ACC112 (cell line): ENCODE measurements at regions not wholly inside any gene's neighbourhood (a gene's known extent, or its start where the extent isn't known, plus 50 kb on each side); places are given as distances from the start of the nearest gene placed in this dataset.
"Not testable (repeated sequence)": the region's sequence is repeated elsewhere in the genome, so short reads cannot be mapped to it uniquely, and the experiment has no call there.

ENCODE experiments used
- H2AFZ ChIP-seq: fragments of 200-600 bp; sonication (generic); one replicate; pipeline ENCODE4 v1.6.0; 2017; ENCODE audit warnings: antibody characterized with exemption, low read length; ENCODE audit not compliant: unreplicated experiment
- H3K27ac ChIP-seq: fragments of 200-600 bp; sonication (generic); 2 replicates; pipeline ENCODE4 v1.5.1; 2014; ENCODE audit warnings: low read depth, mild to moderate bottlenecking, antibody characterized with exemption, low read length, moderate library complexity
- H3K27me3 ChIP-seq: fragments of 200-600 bp; sonication (generic); 2 replicates; pipeline ENCODE4 v1.6.1; 2014; ENCODE audit warnings: mild to moderate bottlenecking, antibody characterized with exemption, low read length, moderate library complexity, mixed read lengths; ENCODE audit not compliant: insufficient read depth
- H3K36me3 ChIP-seq: fragments of 200-600 bp; sonication (generic); 2 replicates; pipeline ENCODE4 v1.6.1; 2016; ENCODE audit warnings: mild to moderate bottlenecking, antibody characterized with exemption, low read length, moderate library complexity, mixed read lengths; ENCODE audit not compliant: insufficient read depth
- H3K4me1 ChIP-seq: fragments of 200-600 bp; sonication (generic); one replicate; pipeline ENCODE4 v1.6.1; 2016; ENCODE audit warnings: low read length, mixed read lengths; ENCODE audit not compliant: insufficient read depth, unreplicated experiment, control insufficient read depth
- H3K4me3 ChIP-seq: fragments of 200-600 bp; sonication (generic); 2 replicates; pipeline ENCODE4 v1.5.1; 2014; ENCODE audit warnings: mild to moderate bottlenecking, low read depth, low read length
- H3K79me2 ChIP-seq: fragments of 200-600 bp; sonication (generic); one replicate; pipeline ENCODE4 v1.6.0; 2016; ENCODE audit warnings: low read length; ENCODE audit not compliant: control insufficient read depth, unreplicated experiment, insufficient read depth

DNA sequence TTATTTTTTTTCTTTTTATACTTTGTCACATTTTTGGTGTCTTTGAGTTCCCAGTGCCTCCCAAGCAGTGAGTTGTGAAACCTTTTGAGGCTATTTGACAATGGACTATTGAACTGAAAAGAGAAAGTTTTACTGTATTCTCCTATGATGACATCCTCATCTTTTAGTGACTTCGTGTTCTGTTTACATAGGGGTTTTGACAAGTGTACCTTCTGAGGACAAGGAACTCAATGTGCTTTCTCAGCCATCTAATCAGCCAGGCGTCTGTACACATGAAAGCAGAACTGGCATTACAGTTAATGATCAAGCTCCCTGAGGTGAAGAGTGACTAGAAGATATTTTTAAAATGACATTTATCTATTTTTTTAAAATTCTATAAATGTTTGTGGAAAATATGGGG is 175.5 kb downstream of the ANXA1 start:
- no peaks in the 10 kb centered on the region for H3K79me2 ChIP-seq
- no peak overlapping the region for H3K27ac ChIP-seq

DNA sequence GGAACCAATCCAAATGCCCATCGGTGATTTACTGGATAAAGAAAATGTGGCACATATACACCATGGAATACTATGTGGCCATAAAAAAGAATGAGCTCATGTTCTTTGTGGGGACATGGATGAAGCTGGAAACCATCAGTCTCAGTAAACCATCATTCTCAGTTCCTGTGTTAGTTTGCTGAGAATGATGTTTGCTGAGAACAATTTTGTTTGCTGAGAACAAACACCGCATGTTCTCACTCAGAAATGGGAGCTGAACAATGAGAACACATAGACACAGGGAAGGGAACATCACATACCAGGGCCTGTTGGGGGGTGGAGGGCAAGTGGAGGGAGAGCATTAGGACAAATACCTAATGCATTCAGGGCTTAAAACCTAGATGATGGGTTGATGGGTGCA is 185.5 kb downstream of the ANXA1 start:
- H3K4me3 ChIP-seq, H2AFZ ChIP-seq, H3K4me1 ChIP-seq, H3K79me2 ChIP-seq, H3K27ac ChIP-seq, H3K27me3 ChIP-seq, H3K36me3 ChIP-seq: not testable (repeated sequence)

More for the DNA sequence above, 175.5 kb downstream of the ANXA1 start:
- no peak overlapping the region for H2AFZ ChIP-seq
- no peaks in the 10 kb centered on the region for H3K36me3 ChIP-seq
- 0 out of 2 replicates have a peak, but pooled peaks cover 3% of the 10 kb centered on the region for H3K27me3 ChIP-seq
- H3K4me1 ChIP-seq, result no peaks in the 10 kb centered on the region
- H3K4me3 ChIP-seq, result no peak overlapping the region

DNA sequence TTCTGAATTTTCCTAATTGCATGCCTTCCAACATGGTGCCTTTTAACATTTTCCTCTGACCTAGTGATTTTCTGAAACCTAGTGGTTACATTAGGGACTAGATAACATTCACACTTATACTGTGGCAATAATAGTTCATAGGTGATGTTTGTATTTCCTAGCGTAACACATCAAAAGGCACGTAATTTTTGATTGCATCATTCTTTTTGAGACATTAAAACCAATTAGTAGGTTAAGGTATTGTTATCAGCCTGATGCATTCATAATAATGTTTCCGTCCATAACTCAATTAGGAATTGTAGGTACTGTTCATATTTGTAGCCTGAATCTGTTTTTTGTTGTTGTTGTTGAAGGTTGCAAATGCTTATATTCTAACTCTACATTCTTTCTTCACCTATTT is 192.4 kb downstream of the ANXA1 start:
- no peaks in the 10 kb centered on the region for H3K79me2 ChIP-seq
- no peak overlapping the region for H3K4me3 ChIP-seq
- no peak overlapping the region for H3K27ac ChIP-seq
- no peaks in the 10 kb centered on the region for H3K4me1 ChIP-seq
- no peaks in the 10 kb centered on the region for H3K36me3 ChIP-seq
- peaks cover 23% of the 10 kb centered on the region for H3K27me3 ChIP-seq
- H2AFZ ChIP-seq, result no peak overlapping the region

DNA sequence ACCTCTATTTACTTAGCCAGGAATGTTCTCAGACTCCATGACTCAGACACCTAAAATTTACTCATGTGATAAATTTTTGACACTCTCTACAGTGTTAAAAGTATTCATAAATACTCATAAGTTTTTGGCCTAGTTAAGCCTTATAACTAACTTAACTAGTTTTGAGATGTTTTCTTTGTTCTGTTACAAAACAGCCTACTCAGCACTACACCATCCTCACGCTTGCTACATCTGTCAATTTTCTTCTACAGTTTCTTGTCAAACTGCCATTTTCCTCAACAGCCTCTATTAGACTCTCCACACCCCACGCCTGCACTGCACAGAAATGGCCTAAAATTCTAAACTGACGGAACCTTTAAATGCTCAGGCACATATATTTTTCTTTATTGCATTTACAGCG is 195.5 kb downstream of the ANXA1 start:
- H3K36me3 ChIP-seq, result no peaks in the 10 kb centered on the region
- no peaks in the 10 kb centered on the region for H3K4me1 ChIP-seq
- no peak overlapping the region for H3K27ac ChIP-seq
- H2AFZ ChIP-seq, result no peak overlapping the region
- no peak overlapping the region for H3K4me3 ChIP-seq
- no peaks in the 10 kb centered on the region for H3K79me2 ChIP-seq
- peaks cover 38% of the 10 kb centered on the region for H3K27me3 ChIP-seq

DNA sequence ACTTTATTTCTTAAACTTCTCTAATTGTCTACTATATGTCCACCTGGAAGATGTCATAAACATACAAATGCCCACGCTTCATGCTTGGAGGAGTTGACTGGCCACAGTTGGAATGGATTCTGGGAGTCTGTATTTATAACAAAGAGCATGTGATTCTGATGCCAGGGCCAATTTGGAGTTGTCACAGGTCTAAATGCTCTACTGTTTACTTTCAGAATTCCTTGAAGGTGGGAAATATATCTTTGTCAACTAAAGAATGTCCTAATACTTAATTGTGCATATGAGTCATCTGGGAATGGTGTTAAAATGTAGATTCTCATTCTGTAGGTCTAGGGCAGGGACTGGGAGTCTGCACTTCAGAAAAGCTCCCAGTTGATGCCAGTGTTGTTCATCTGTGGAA is 196.1 kb downstream of the ANXA1 start:
- Histone ChIP-seq H3K4me1 (no peaks in the 10 kb centered on the region), H3K79me2 (no peaks in the 10 kb centered on the region), H3K27me3 (peaks cover 41% of the 10 kb centered on the region), H2AFZ (no peak overlapping the region), H3K36me3 (no peaks in the 10 kb centered on the region), H3K27ac (no peak overlapping the region), H3K4me3 (no peak overlapping the region)

DNA sequence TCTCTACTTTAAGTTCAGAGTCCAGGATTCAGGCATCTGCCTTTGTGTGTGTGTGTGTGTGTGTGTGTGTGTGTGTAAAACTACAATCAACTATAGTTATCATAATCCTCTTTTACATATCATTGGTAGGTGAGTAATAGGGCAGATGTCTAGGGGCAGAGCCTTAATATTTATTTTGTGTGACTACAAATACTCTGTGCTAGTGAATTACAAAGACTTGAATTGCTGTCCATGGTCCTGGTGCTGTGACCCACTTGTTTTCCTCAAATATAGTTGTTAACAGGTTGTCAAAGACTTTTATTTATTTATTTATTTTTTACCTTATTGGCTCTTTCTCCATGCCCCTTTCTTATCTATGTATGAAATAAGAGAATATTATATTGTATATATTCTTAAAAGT is 196.8 kb downstream of the ANXA1 start:
- H3K27me3 ChIP-seq, result peaks cover 34% of the 10 kb centered on the region
- no peak overlapping the region for H3K27ac ChIP-seq
- no peak overlapping the region for H2AFZ ChIP-seq
- no peaks in the 10 kb centered on the region for H3K36me3 ChIP-seq
- no peaks in the 10 kb centered on the region for H3K79me2 ChIP-seq
- H3K4me1 ChIP-seq, result no peaks in the 10 kb centered on the region
- H3K4me3 ChIP-seq, result no peak overlapping the region

DNA sequence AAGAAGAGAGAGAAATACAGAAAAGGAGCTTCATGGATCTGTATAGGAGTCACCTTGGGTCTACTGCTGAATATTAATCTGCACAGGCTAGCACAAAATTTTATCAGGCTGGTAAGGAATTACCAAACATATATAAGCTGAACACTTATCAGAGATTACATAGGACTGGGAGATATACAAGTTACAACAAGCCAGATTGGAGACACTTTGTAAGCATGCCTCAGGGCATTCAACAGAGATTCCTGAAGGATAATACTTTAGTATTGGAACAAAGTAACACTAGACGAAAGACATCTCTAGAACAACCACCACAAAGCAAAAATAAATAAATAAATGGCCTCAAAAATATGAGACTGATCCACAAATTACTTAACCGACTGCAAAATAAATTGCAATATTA is 197.8 kb downstream of the ANXA1 start:
- Histone ChIP-seq H3K79me2 (no peaks in the 10 kb centered on the region), H2AFZ (no peak overlapping the region), H3K4me3 (no peak overlapping the region), H3K27me3 (peaks cover 36% of the 10 kb centered on the region), H3K27ac (no peak overlapping the region), H3K36me3 (no peaks in the 10 kb centered on the region), H3K4me1 (no peaks in the 10 kb centered on the region)

DNA sequence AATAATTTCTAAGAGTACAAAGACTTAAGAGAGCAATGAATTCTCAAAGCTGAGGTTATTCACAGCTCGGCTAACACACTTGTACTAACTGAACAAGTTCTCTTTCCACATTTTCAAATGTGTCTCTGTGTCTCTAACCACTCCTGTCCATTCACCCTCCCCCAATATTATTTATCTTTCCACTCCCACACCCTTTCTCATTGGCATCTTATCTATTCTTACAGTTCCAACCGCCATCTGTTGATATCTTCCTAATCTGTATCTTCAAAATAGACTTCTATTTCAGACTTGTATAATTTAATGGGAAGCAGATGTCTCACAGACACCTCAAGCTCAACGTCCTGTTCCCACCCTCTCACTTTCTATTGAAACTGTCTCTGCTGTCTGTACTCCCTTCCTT is 205.9 kb downstream of the ANXA1 start:
- Histone ChIP-seq H3K27me3 (peaks cover 38% of the 10 kb centered on the region; the same call in 1 of the 2 replicates), H3K4me3 (no peak overlapping the region), H2AFZ (no peak overlapping the region), H3K4me1 (no peaks in the 10 kb centered on the region), H3K36me3 (no peaks in the 10 kb centered on the region), H3K27ac (no peak overlapping the region), H3K79me2 (no peaks in the 10 kb centered on the region)

DNA sequence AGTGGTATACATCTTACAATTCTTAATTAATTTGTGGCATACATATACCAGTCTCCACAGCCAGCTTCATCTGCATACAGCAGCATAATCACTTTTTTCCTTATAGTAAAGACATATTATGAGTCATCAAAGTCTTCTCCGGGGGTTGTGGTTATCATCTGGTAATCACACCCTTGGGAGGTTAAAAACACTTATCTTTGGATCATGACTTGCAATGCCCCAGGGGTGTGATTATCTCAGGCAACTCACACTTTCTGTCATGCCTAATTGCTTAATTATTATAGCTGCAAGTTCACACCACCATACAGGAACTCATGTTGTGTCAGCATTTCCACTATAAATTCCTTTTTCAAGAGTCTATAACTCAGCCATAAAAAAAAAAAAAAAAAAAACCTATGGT is 218.4 kb downstream of the ANXA1 start:
- Histone ChIP-seq H3K4me3 (no peak overlapping the region), H3K27me3 (peaks cover 13% of the 10 kb centered on the region), H3K4me1 (no peaks in the 10 kb centered on the region), H3K27ac (no peak overlapping the region), H2AFZ (no peak overlapping the region), H3K36me3 (no peaks in the 10 kb centered on the region), H3K79me2 (no peaks in the 10 kb centered on the region)

DNA sequence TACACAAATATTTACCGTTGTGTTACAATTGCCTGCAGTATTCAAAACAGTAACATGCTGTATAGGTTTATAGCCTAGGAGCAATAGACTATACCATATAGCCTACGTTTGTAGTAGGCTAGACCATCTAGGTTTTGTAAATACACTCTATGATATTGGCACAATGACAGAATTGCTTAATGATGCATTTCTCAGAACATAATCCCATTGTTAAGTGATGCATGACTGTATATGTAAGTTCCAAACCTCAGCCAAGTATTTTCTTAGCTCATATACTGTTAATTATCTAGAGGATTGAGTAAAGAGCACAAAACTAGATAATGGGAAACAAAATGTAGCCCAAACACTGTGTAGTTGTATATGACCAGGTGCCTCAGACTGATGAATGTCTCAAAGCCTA is 220.1 kb downstream of the ANXA1 start:
- Histone ChIP-seq H3K4me3 (no peak overlapping the region), H3K4me1 (no peaks in the 10 kb centered on the region), H3K27me3 (peaks cover 6% of the 10 kb centered on the region), H3K79me2 (no peaks in the 10 kb centered on the region), H3K36me3 (no peaks in the 10 kb centered on the region), H3K27ac (no peak overlapping the region), H2AFZ (no peak overlapping the region)

DNA sequence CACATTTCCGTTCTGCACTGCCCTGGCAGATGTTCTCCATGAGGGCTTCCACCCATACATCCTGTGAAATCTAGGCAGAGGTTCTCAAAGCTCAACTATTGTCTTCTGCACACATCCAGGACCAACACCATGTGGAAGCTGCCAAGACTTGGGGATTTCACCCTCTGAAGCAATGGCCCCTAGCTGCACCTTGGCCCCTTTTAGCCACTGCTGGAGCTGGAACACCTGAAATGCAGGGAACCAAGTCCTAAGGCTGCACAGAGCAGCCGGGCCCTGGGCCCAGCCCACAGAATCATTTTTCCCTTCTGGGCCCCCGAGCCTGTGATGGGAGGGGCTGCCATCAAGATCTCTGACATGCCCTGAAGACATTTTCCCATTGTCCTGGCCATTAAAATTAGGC is 228.7 kb downstream of the ANXA1 start:
- Histone ChIP-seq H3K79me2 (no peaks in the 10 kb centered on the region), H3K4me1 (no peaks in the 10 kb centered on the region), H3K36me3 (no peaks in the 10 kb centered on the region), H3K27me3 (peaks cover 15% of the 10 kb centered on the region), H3K4me3 (no peak overlapping the region), H2AFZ (no peak overlapping the region), H3K27ac (no peak overlapping the region)
